Skin of body (tissue), 1 donor: ENCODE measurements at regions not wholly inside any gene's neighbourhood (a gene's known extent, or its start where the extent isn't known, plus 50 kb on each side); places are given as distances from the start of the nearest gene placed in this dataset.

Experiments
- DNase-seq: peaks from one replicate; lab custom pipeline; 2025; lab: John Stamatoyannopoulos, UW

GRCh38 chr14:60349663-60350365 is 100.8 kb downstream of the PPM1A start:
- peak; percentile 18 for DNase-seq

DNA sequence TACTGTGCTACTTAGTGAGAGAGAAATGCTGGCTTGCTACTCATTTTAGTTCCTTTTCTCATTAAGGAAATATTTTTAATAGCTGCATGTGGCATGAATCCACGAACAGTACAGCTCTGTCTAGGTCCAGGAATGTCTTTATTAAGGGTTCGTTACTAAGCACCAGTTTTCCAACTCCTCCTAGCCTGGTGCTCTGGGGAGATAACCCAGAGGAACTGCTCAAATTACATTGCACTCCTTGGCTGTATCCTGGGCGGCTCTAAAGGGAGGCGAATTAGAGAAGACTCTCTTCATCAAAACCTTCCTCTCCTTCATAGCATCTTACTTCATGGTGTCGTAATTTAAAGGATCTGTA is 101.3 kb downstream of the PPM1A start:
- DNase-seq = no peak

DNA sequence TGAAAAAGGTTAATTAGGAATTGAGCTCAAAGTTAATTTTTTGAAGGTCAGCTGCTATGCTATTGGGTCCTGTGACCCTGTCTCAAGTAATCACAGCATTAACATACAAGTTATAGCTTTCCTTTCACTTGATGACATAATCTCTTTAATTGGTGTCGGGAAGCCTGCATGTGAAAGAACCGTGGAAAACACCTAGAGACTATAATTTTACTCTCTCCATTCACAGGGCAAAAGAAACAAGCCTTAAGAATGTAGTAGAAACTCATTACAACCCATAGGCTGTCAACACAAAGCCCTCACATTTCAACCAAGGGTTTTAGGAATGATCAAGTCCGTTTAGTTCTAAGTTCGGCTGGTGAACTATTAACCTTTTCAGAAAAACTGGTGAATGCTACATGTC is 104.4 kb downstream of the PPM1A start:
- no peak for DNase-seq

GRCh38 chr14:60355768-60356167 is 106.7 kb downstream of the PPM1A start:
- no peak for DNase-seq

- no peak for DNase-seq
Measured at GRCh38 chr14:60356386-60356785, 107.4 kb downstream of the PPM1A start.

DNA sequence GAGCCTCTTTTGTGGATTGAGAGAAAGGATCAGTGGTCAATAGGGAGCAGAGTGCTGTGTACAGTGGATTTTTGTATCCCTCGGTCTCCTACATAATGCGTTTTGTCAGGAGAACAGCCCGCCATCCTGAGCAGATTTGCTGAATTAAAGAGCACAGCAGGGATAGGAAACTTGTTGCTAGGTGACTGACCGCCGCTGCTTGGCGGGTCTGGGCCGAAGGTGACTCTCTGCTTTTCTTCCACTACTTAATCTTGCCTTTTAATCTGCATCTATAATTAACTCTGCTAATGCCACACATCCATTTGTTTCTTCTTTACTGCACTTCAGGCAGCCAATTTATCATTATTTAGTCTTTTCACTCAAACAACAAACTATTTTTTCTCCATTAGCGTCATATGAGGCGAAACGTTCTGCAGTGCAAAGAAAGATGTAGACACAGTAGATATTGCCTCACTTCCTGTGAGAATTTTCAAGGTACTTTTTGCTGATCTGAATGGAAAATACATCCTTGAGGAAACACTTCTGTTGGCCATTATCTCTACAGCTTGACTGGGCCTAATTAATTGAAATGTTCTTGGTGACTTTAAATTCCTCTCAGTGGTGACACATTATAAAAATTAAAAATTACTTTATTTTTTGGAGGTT is 108.0 kb downstream of the PPM1A start:
- no peak for DNase-seq

DNA sequence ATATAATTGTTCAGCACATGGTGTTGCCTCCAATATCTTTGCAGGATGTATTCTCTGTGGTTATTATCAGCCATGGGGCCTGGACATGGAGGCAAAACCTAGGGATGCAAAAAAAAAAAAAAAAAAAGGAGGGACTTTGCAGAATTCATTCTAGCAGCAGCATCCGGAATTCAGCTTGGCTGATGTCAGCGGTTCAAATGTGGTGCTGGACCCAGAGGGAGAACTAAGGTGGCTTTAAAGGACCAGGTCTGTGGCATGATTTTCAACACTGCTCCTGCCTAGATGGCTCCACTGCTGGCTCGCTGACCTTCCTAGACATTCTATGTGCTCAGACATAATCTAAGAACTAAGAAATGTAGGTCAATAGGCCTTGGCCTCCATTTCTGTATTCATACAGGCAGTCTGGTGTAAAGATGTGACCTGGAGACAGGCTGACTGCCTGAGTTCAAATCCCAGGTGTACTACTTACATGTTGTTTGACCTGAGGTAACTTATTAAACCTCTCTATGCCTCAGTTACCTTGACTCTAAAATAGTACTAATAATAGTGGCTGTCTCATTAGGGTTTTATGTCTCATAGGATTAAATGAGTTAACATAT is 108.6 kb downstream of the PPM1A start:
- DNase-seq = no peak

DNA sequence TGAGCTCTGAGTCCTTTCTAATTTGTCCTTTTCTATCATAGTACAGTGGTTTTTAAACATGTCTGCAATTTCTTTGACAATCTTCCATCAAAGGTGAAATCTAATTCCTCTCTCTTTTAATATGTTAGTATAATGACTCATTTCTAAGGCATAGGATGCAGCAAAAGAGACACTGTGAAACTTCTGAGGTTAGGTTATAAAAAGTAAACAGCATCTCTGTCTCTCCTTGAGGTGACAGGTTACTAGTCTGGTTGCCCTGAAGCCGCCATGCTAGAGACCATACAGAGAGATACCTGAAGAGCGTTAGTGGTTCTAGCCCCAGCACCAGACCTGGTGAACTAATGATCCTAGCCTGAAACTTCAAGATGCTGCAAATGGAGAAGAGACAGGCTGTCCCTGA is 114.3 kb downstream of the PPM1A start:
- DNase-seq = no peak

DNA sequence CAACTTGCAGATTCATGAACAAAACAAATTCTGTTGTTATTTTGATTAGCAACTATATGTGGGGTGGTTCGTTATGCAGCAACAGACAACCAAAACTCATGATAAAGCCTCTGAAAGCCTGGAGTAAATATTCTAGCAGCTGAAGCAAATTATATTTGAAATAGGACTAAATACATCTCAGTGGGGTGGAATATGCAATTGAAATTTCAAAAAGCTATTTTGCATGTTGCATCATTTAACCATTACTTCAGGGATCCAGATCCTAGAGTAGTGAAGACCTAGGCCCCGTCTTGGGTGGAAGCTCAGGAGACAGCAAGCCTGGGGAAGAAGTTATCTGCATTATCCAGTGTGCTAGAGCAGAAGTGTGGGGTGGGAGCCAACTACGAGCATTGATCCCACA is 114.7 kb downstream of the PPM1A start:
- DNase-seq = no peak

- DNase-seq = no peak
Measured at GRCh38 chr14:60381909-60382308, 104.0 kb downstream of the C14orf39 start.
